ENCODE measurements at regions not wholly inside any gene's neighbourhood (a gene's known extent, or its start where the extent isn't known, plus 50 kb on each side); places are given as distances from the start of the nearest gene placed in this dataset.

- no peak for FAIRE-seq
These were observed 49.7 kb downstream of the CYRIA start for GRCh38 chr2:16615687-16616615.

GRCh38 chr2:16615246-16615645 is 50.4 kb downstream of the CYRIA start:
- FAIRE-seq: no peak

- FAIRE-seq: no peak
These were observed 51.2 kb downstream of the CYRIA start for GRCh38 chr2:16614314-16614860.

- FAIRE-seq: no peak
These were observed 52.1 kb downstream of the CYRIA start for GRCh38 chr2:16613539-16614011.

GRCh38 chr2:16612490-16612889 is 53.1 kb downstream of the CYRIA start:
- FAIRE-seq: no peak

GRCh38 chr2:16609786-16610185 is 55.8 kb downstream of the CYRIA start:
- FAIRE-seq: no peak

GRCh38 chr2:16608661-16609643 is 56.7 kb downstream of the CYRIA start:
- FAIRE-seq: peak; percentile 53

GRCh38 chr2:16607301-16607700 is 58.3 kb downstream of the CYRIA start:
- no peak for FAIRE-seq

GRCh38 chr2:16604236-16604635 is 61.4 kb downstream of the CYRIA start:
- FAIRE-seq: no peak

GRCh38 chr2:16591370-16591933 is 74.2 kb downstream of the CYRIA start:
- no peak for FAIRE-seq

- no peak for FAIRE-seq
These were observed 76.2 kb downstream of the CYRIA start for GRCh38 chr2:16589465-16589864.

GRCh38 chr2:16588565-16588964 is 77.1 kb downstream of the CYRIA start:
- FAIRE-seq: no peak

GRCh38 chr2:16587601-16588000 is 78.0 kb downstream of the CYRIA start:
- no peak for FAIRE-seq

- no peak for FAIRE-seq
These were observed 80.7 kb downstream of the CYRIA start for GRCh38 chr2:16584824-16585540.

- FAIRE-seq: no peak
These were observed 81.5 kb downstream of the CYRIA start for GRCh38 chr2:16584084-16584483.

GRCh38 chr2:16581241-16581640 is 84.4 kb downstream of the CYRIA start:
- no peak for FAIRE-seq

- no peak for FAIRE-seq
These were observed 87.6 kb downstream of the CYRIA start for GRCh38 chr2:16578081-16578480.

GRCh38 chr2:16570516-16570915 is 95.1 kb downstream of the CYRIA start:
- FAIRE-seq: no peak

GRCh38 chr2:16568998-16569784 is 96.4 kb downstream of the CYRIA start:
- FAIRE-seq: no peak

GRCh38 chr2:16566701-16567100 is 98.9 kb downstream of the CYRIA start:
- no peak for FAIRE-seq

- no peak for FAIRE-seq
These were observed 100.2 kb downstream of the CYRIA start for GRCh38 chr2:16565481-16565880.
